NCI-H748 treated with DMSO at 0.1 percent for 48 hours (cell line): ENCODE measurements at regions not wholly inside any gene's neighbourhood (a gene's known extent, or its start where the extent isn't known, plus 50 kb on each side); places are given as distances from the start of the nearest gene placed in this dataset.
"Not testable (repeated sequence)": the region's sequence is repeated elsewhere in the genome, so short reads cannot be mapped to it uniquely, and the experiment has no call there.

Experiments
- DNase-seq: peaks from one replicate; lab custom pipeline; 2025; lab: John Stamatoyannopoulos, UW

- DNase-seq, result peak; percentile 73
Observed at GRCh38 chr6:18527836-18528743, 140.9 kb downstream of the RNF144B start.

GRCh38 chr6:18530201-18530600 lies 143.1 kb downstream of the RNF144B start:
- DNase-seq, result no peak

- DNase-seq, result no peak
Observed at GRCh38 chr6:18532139-18532538, 145.0 kb downstream of the RNF144B start.

- no peak for DNase-seq
Observed at GRCh38 chr6:18533793-18534192, 146.6 kb downstream of the RNF144B start.

- no peak for DNase-seq
Observed at GRCh38 chr6:18536591-18537055, 149.5 kb downstream of the RNF144B start.

GRCh38 chr6:18538315-18538714 lies 151.2 kb downstream of the RNF144B start:
- DNase-seq, result no peak

- no peak for DNase-seq
Observed at GRCh38 chr6:18543051-18543450, 155.9 kb downstream of the RNF144B start.

GRCh38 chr6:18545142-18545541 lies 158.0 kb downstream of the RNF144B start:
- DNase-seq, result not testable (repeated sequence)

- no peak for DNase-seq
Observed at GRCh38 chr6:18545726-18546125, 158.6 kb downstream of the RNF144B start.

- no peak for DNase-seq
Observed at GRCh38 chr6:18550119-18550518, 163.0 kb downstream of the RNF144B start.

- DNase-seq, result no peak
Observed at GRCh38 chr6:18551228-18551627, 164.1 kb downstream of the RNF144B start.

GRCh38 chr6:18555750-18556149 lies 168.6 kb downstream of the RNF144B start:
- no peak for DNase-seq

GRCh38 chr6:18561037-18561750 lies 174.0 kb downstream of the RNF144B start:
- DNase-seq, result no peak

GRCh38 chr6:18562726-18563125 lies 175.6 kb downstream of the RNF144B start:
- no peak for DNase-seq

- no peak for DNase-seq
Observed at GRCh38 chr6:18564775-18565174, 177.6 kb downstream of the RNF144B start.

- no peak for DNase-seq
Observed at GRCh38 chr6:18565231-18565630, 178.1 kb downstream of the RNF144B start.

- no peak for DNase-seq
Observed at GRCh38 chr6:18567380-18567779, 180.2 kb downstream of the RNF144B start.

- DNase-seq, result no peak
Observed at GRCh38 chr6:18577491-18577890, 190.3 kb downstream of the RNF144B start.

GRCh38 chr6:18579166-18579565 lies 192.0 kb downstream of the RNF144B start:
- DNase-seq, result no peak

- DNase-seq, result no peak
Observed at GRCh38 chr6:18579869-18580268, 192.7 kb downstream of the RNF144B start.

GRCh38 chr6:18584372-18584771 lies 197.2 kb downstream of the RNF144B start:
- DNase-seq, result no peak

GRCh38 chr6:18585032-18585573 lies 198.0 kb downstream of the RNF144B start:
- DNase-seq, result peak; percentile 24

- DNase-seq, result no peak
Observed at GRCh38 chr6:18586133-18586532, 199.0 kb downstream of the RNF144B start.
